Keratinocyte (primary cell): ENCODE measurements at regions not wholly inside any gene's neighbourhood (a gene's known extent, or its start where the extent isn't known, plus 50 kb on each side); places are given as distances from the start of the nearest gene placed in this dataset.

Experiments used
- CTCF ChIP-seq, 3 experiments: IDR thresholded peaks in 1 of 3; conservative IDR thresholded peaks in 1 of 3; optimal IDR thresholded peaks in 1 of 3; 2 replicates in 2 of 3; 3 replicates in 1 of 3; pipeline versions ENCODE3 to v1.5.1; 2011; ENCODE audit warnings: low read length in 3 of 3, mild to moderate bottlenecking in 3 of 3, moderate library complexity in 2 of 3, control low read depth in 1 of 3, inconsistent platforms in 1 of 3; ENCODE audit not compliant: insufficient read depth in 2 of 3; ENCODE audit errors: extremely low read depth in 1 of 3
- EZH2 ChIP-seq: IDR thresholded peaks from one replicate; pipeline ENCODE4 v1.6.1; 2012; ENCODE audit warnings: inconsistent platforms, mild to moderate bottlenecking, low read length, moderate library complexity

- TF ChIP-seq CTCF (optimal IDR thresholded peaks at IDR 0.05 in 1 of 3, IDR thresholded peaks at IDR 0.05 in 1 of 3, conservative IDR thresholded peaks at IDR 0.05 in 1 of 3; ENCODE audit: extremely low read depth in 1 of 3, insufficient read depth in 2 of 3, low read length in 3 of 3) = no peak
- no peak for TF ChIP-seq EZH2
Measured at GRCh38 chr5:61687371-61687770, 355.3 kb downstream of the ZSWIM6 start.
